Ishikawa (cell line): ENCODE measurements at regions not wholly inside any gene's neighbourhood (a gene's known extent, or its start where the extent isn't known, plus 50 kb on each side); places are given as distances from the start of the nearest gene placed in this dataset.

ENCODE experiments used
- CEBPB ChIP-seq: IDR thresholded peaks from 2 replicates; pipeline ENCODE4 v1.6.1; 2012
- CREB1 ChIP-seq: IDR thresholded peaks from 2 replicates; pipeline ENCODE4 v1.6.1; 2012; ENCODE audit warnings: low read depth
- EGR1 ChIP-seq: IDR thresholded peaks from 2 replicates; pipeline ENCODE4 v1.6.1; 2012
- EP300 ChIP-seq: IDR thresholded peaks from 2 replicates; pipeline ENCODE4 v1.6.1; 2012; ENCODE audit warnings: borderline replicate concordance
- FOXM1 ChIP-seq: IDR thresholded peaks from 2 replicates; pipeline ENCODE4 v1.6.1; 2012; ENCODE audit warnings: low read depth, borderline replicate concordance
- NFIC ChIP-seq: IDR thresholded peaks from 2 replicates; pipeline ENCODE4 v1.6.1; 2012
- RAD21 ChIP-seq: IDR thresholded peaks from 2 replicates; pipeline ENCODE4 v1.6.1; 2012; ENCODE audit warnings: low read depth
- TAF1 ChIP-seq: IDR thresholded peaks from 2 replicates; pipeline ENCODE4 v1.6.1; 2012; ENCODE audit warnings: low read depth, mild to moderate bottlenecking
- TCF12 ChIP-seq: IDR thresholded peaks from 2 replicates; pipeline ENCODE4 v1.6.1; 2012; ENCODE audit warnings: low read depth
- TEAD4 ChIP-seq: IDR thresholded peaks from 2 replicates; pipeline ENCODE4 v1.6.1; 2012
- YY1 ChIP-seq: IDR thresholded peaks from 2 replicates; pipeline ENCODE4 v1.6.1; 2012; ENCODE audit warnings: low read depth
- ZBTB7A ChIP-seq: IDR thresholded peaks from 2 replicates; pipeline ENCODE4 v1.6.1; 2012; ENCODE audit warnings: low read depth
- TF ChIP-seq, protein P1 (sequence below): IDR thresholded peaks from 2 replicates; pipeline ENCODE4 v1.6.1; 2012
- TF ChIP-seq, protein P2 (sequence below): IDR thresholded peaks from 2 replicates; pipeline ENCODE4 v1.6.1; 2012; ENCODE audit warnings: low read depth, mild to moderate bottlenecking
- TF ChIP-seq, protein P3 (sequence below): IDR thresholded peaks from 2 replicates; pipeline ENCODE4 v1.6.1; 2012

DNA sequence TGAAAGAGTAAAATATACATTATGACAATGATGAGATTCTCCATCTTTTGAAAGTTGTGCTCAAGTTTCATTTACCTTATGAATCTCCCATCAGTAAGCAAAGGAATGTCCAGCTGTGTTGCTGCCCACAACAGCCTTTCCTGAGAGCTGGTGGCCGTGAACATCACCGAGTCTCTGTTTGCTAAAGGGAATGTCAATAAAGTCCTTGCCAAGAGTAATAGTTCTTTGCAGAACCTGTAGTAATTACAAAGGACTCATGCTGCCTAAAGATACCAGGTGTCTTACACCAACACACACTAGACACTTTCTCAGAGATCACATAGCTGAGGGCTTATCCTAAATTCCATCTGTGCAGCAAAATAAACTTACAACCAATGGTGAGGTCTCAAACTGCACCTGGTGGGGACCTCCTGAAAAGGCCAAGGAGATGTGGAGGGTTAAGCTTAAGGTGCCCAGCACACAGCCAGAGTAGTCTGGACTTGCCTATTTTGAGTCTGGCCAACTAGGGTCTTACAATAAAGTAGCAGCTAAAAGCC, 111.1 kb upstream of the DAPK1 start:
- TF ChIP-seq, protein P1, sequence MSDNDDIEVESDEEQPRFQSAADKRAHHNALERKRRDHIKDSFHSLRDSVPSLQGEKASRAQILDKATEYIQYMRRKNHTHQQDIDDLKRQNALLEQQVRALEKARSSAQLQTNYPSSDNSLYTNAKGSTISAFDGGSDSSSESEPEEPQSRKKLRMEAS, result no peak
- TF ChIP-seq YY1 (no peak), CEBPB (no peak), FOXM1 (no peak), EGR1 (no peak)
- TF ChIP-seq, protein P2, sequence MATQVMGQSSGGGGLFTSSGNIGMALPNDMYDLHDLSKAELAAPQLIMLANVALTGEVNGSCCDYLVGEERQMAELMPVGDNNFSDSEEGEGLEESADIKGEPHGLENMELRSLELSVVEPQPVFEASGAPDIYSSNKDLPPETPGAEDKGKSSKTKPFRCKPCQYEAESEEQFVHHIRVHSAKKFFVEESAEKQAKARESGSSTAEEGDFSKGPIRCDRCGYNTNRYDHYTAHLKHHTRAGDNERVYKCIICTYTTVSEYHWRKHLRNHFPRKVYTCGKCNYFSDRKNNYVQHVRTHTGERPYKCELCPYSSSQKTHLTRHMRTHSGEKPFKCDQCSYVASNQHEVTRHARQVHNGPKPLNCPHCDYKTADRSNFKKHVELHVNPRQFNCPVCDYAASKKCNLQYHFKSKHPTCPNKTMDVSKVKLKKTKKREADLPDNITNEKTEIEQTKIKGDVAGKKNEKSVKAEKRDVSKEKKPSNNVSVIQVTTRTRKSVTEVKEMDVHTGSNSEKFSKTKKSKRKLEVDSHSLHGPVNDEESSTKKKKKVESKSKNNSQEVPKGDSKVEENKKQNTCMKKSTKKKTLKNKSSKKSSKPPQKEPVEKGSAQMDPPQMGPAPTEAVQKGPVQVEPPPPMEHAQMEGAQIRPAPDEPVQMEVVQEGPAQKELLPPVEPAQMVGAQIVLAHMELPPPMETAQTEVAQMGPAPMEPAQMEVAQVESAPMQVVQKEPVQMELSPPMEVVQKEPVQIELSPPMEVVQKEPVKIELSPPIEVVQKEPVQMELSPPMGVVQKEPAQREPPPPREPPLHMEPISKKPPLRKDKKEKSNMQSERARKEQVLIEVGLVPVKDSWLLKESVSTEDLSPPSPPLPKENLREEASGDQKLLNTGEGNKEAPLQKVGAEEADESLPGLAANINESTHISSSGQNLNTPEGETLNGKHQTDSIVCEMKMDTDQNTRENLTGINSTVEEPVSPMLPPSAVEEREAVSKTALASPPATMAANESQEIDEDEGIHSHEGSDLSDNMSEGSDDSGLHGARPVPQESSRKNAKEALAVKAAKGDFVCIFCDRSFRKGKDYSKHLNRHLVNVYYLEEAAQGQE, result no peak

DNA sequence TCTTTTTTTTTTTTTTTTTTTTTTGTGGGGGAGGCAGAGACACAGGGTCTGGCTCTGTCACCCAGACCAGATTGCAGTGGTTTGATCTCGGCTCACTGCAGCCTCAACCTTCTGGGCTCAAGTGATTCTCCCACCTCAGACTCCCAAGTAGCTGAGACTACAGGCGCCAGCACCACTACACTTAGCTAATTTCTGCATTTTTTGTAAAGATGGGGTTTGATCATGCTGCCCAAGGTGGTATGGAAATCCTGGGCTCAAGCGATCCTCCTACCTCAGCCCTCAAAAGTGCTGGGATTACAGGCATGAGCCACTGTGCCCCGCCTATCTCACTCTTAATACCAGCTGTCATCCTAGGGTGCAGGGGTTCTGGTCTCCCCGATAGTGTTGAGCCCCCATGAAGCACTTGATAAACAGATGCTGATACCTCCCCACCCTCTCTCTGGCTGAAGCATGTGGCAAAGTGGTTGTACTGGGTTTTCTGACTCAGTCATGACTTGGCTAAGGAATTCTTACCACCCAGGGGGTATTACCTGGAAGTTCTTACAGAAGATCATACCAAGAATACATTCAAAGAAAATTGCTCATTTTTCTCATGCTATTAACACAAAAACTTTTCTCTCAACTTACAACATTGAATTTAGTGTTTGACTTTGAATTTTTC, 110.2 kb upstream of the DAPK1 start:
- TF ChIP-seq RAD21 (no peak), EGR1 (no peak), EP300 (no peak), FOXM1 (no peak), CEBPB (no peak), CREB1 (no peak), ZBTB7A (no peak), YY1 (no peak), NFIC (no peak)
- TF ChIP-seq, protein P1, result no peak

DNA sequence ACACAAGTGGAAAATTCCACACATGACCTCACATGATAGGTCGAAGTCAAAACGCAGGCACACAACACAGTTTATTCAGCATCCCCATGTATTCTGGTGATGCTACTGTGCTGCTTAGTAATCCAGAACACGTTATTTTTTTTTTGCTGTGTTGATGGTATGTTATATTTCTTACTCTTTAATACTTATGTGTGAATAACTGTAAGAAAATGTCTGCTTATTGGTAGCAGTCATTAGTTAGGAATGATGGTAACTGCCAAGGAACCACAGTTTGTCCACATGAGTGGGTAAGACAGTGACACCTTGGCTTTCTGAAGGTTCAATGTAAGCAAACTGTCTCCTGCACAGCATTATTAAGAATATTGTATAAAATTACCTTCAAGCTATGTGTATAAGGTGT, 107.7 kb upstream of the DAPK1 start:
- no peak for TF ChIP-seq TCF12

DNA sequence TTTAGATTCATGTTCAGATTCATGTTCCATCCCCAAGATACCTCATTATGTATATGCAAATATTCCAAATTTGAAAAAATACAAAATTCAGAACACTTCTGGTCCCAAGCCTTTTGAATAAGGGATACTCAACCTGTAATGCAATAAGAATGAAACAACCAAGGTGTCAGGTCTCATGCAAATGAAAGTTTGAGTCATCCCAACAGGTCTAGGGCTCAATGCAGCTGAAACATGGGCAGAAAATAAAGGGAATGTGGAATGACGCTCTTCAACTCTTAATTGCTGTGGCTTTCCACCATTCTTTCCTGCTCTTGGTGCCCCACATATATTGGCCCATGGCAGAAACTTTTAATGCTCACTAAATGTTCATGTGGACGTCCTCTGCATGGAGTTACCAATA, 107.3 kb upstream of the DAPK1 start:
- TF ChIP-seq NFIC, result no peak
- no peak for TF ChIP-seq CREB1
- TF ChIP-seq, protein P1, result no peak
- TF ChIP-seq CEBPB, result no peak
- no peak for TF ChIP-seq TCF12
- TF ChIP-seq YY1, result no peak
- TF ChIP-seq, protein P3, sequence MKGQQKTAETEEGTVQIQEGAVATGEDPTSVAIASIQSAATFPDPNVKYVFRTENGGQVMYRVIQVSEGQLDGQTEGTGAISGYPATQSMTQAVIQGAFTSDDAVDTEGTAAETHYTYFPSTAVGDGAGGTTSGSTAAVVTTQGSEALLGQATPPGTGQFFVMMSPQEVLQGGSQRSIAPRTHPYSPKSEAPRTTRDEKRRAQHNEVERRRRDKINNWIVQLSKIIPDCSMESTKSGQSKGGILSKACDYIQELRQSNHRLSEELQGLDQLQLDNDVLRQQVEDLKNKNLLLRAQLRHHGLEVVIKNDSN, result no peak
- TF ChIP-seq FOXM1, result no peak
- TF ChIP-seq, protein P2, result no peak
- no peak for TF ChIP-seq EGR1
- TF ChIP-seq RAD21, result no peak
- no peak for TF ChIP-seq TAF1
- TF ChIP-seq TEAD4, result no peak

DNA sequence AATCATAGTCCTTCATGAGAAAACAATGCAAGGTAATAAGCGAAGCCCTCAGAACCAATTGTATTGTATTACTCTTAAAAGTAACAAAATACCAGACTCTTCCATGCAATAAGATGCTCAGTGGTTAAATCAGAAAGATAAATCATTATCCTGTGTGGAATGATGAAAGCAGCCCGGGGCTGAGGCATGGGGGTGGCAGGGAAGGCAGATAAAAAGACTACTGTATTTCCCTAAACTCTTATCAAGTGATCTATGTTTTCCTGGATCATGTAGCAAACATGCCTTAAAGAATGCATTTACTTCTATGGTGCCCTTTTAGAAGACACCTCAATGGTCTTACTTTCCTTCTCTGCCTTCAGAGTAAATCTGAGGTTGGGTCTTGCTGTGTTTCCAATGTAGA, 105.6 kb upstream of the DAPK1 start:
- TF ChIP-seq, protein P1, result no peak
- TF ChIP-seq YY1 (no peak), ZBTB7A (no peak), TAF1 (no peak), FOXM1 (no peak), EP300 (no peak), RAD21 (no peak), NFIC (no peak), CEBPB (no peak), TCF12 (no peak), EGR1 (no peak)
- TF ChIP-seq, protein P3, result no peak

DNA sequence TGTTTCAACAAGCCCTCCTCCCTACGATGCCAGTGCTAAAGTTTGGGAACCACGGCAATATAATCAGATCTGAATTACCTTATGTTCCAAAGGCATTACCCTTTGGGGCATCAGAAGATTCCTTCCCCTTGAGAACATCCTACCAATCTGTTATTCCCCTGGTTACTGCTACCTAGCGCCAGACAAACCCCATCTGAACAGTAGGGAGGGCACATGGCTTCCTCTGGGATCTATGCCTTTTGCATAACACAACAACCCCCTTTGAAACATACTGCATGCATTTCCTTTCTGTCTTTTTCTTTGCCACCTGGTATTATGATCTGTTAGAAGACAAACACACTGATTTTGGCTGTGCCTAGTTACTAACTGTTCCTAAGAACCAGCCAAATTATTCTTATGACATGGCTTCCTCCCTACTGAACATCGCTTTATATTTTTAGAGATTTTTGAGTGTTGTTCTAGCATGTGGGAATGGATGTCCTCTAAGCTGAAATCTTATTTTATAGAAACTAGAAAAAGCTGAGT, 103.9 kb upstream of the DAPK1 start:
- no peak for TF ChIP-seq TEAD4
- TF ChIP-seq EP300, result no peak
- TF ChIP-seq RAD21, result no peak
- no peak for TF ChIP-seq TCF12
- TF ChIP-seq CREB1, result no peak
